Uterus (tissue), 2 donors: ENCODE measurements at regions not wholly inside any gene's neighbourhood (a gene's known extent, or its start where the extent isn't known, plus 50 kb on each side); places are given as distances from the start of the nearest gene placed in this dataset.

Experiments
- CTCF ChIP-seq, 4 experiments: fragments of 200-600 bp in 2 of 4; fragments of 450-650 bp in 2 of 4; sonication (generic) in 2 of 4; IDR thresholded peaks; one replicate each; pipeline ENCODE4 v1.5.1; 2016 to 2019; ENCODE audit warnings: antibody characterized with exemption in 4 of 4, mild to moderate bottlenecking in 2 of 4, moderate library complexity in 1 of 4
- POLR2A ChIP-seq, 2 donors: fragments of 450-650 bp; IDR thresholded peaks; one replicate each; pipeline ENCODE4 v1.6.1; 2016; ENCODE audit warnings: antibody characterized with exemption in 2 of 2, mild to moderate bottlenecking in 1 of 2, moderate library complexity in 1 of 2

GRCh38 chr10:69730251-69731156 lies 71.2 kb upstream of the COL13A1 start:
- TF ChIP-seq CTCF (IDR thresholded peaks at IDR 0.05) (no peak), POLR2A (IDR thresholded peaks at IDR 0.05) (no peak)
